GM18907 (cell line): ENCODE measurements at regions not wholly inside any gene's neighbourhood (a gene's known extent, or its start where the extent isn't known, plus 50 kb on each side); places are given as distances from the start of the nearest gene placed in this dataset.

ENCODE experiments used
- ATAC-seq: cut with Tn5 transposase; IDR thresholded peaks from one replicate; pipeline ENCODE4 v1.9.1; 2021; ENCODE audit warnings: mild to moderate bottlenecking, moderate library complexity; ENCODE audit not compliant: unreplicated experiment

GRCh38 chr19:31641591-31641990, 292.4 kb upstream of the TSHZ3 start:
- no peak for ATAC-seq

- ATAC-seq: no peak
Observed at GRCh38 chr19:31648347-31648746, 299.1 kb upstream of the TSHZ3 start.

- no peak for ATAC-seq
Observed at GRCh38 chr19:31656507-31656906, 307.3 kb upstream of the TSHZ3 start.

- ATAC-seq: no peak
Observed at GRCh38 chr19:31658993-31659896, 310.0 kb upstream of the TSHZ3 start.

- ATAC-seq: no peak
Observed at GRCh38 chr19:31659897-31660210, 310.6 kb upstream of the TSHZ3 start.

- ATAC-seq: no peak
Observed at GRCh38 chr19:31664096-31664495, 314.9 kb upstream of the TSHZ3 start.

GRCh38 chr19:31664997-31665396, 315.8 kb upstream of the TSHZ3 start:
- no peak for ATAC-seq

GRCh38 chr19:31666126-31666525, 316.9 kb upstream of the TSHZ3 start:
- ATAC-seq: no peak

- ATAC-seq: no peak
Observed at GRCh38 chr19:31667106-31667505, 317.9 kb upstream of the TSHZ3 start.

GRCh38 chr19:31668921-31669320, 319.7 kb upstream of the TSHZ3 start:
- ATAC-seq: no peak

- ATAC-seq: no peak
Observed at GRCh38 chr19:31670931-31671330, 321.7 kb upstream of the TSHZ3 start.

GRCh38 chr19:31671411-31672035, 322.3 kb upstream of the TSHZ3 start:
- ATAC-seq: no peak

- no peak for ATAC-seq
Observed at GRCh38 chr19:31674503-31675192, 325.4 kb upstream of the TSHZ3 start.

- no peak for ATAC-seq
Observed at GRCh38 chr19:31675193-31675913, 326.1 kb upstream of the TSHZ3 start.

GRCh38 chr19:31676271-31677004, 327.2 kb upstream of the TSHZ3 start:
- ATAC-seq: no peak

GRCh38 chr19:31678421-31678820, 329.2 kb upstream of the TSHZ3 start:
- no peak for ATAC-seq

- ATAC-seq: no peak
Observed at GRCh38 chr19:31681121-31681520, 331.9 kb upstream of the TSHZ3 start.

GRCh38 chr19:31693131-31693932, 344.1 kb upstream of the TSHZ3 start:
- ATAC-seq: no peak

GRCh38 chr19:31693933-31694269, 344.7 kb upstream of the TSHZ3 start:
- no peak for ATAC-seq

GRCh38 chr19:31694761-31695160, 345.5 kb upstream of the TSHZ3 start:
- ATAC-seq: no peak
